ENCODE measurements at regions not wholly inside any gene's neighbourhood (a gene's known extent, or its start where the extent isn't known, plus 50 kb on each side); places are given as distances from the start of the nearest gene placed in this dataset.

DNA sequence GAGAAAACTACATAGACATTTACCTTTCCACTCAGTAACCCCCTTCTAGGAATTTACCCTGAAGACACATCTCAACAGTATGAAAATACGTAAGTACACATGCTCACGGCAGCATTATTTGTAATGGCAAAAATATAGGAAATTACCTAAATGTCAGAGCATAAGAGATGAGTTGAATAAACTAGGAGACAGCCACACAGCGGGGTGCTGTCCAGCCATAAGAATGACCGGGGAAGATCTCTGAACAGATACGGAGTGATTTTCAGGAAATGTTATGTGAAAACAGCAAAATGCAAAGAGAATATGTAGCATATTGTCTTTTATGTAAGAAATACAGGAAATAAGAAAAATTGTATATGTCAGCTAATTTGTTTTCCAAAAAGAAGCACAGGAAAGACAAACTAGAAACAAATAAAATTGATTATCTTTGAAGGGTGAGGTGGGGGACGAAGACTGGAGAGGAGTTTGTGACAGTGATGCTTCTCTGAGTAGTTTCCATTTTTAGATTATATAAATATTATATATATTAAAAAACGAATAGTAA is 195.4 kb downstream of the HAUS1 start:
- no peaks in the 10 kb centered on the region for H3K36me3 ChIP-seq (ENCODE audit: low read depth, low read length)
- no peaks in the 10 kb centered on the region for H3K9me3 ChIP-seq (ENCODE audit: low read length)
- no peak overlapping the region for H3K4me3 ChIP-seq (ENCODE audit: low read length)
- H3K4me1 ChIP-seq (ENCODE audit: insufficient read depth, low read length) = no peaks in the 10 kb centered on the region
- no peak overlapping the region for H3K4me2 ChIP-seq (ENCODE audit: low read length)
- ChIA-PET CTCF (no interaction called here), POLR2A (ENCODE audit: unreplicated experiment) (no interaction called here)
- no peaks in the 10 kb centered on the region for H3F3A ChIP-seq (ENCODE audit: low read length, unreplicated experiment)
- H4K20me1 ChIP-seq (ENCODE audit: low read length) = no peaks in the 10 kb centered on the region
- ATAC-seq = no peak
- H3K79me2 ChIP-seq (ENCODE audit: low read length) = no peaks in the 10 kb centered on the region
- H3K27me3 ChIP-seq (ENCODE audit: low read length) = no peaks in the 10 kb centered on the region
- TF ChIP-seq EZH2 (IDR thresholded peaks at IDR 0.05; ENCODE audit: low read length, unreplicated experiment) = no peak
- no peak for TF ChIP-seq CTCF (conservative IDR thresholded peaks at IDR 0.05; ENCODE audit: low read depth, low read length)
- no peak for TF ChIP-seq EZH2phosphoT487 (IDR thresholded peaks at IDR 0.05; ENCODE audit: borderline replicate concordance, low read length)
- no peak for DNase-seq
- intact Hi-C loops (cut with micrococcal nuclease) = no loop called here
- H3K9me2 ChIP-seq (replicated peaks; ENCODE audit: low read length) = no peaks in the 10 kb centered on the region
- no peak overlapping the region for H3K27ac ChIP-seq (ENCODE audit: low read length)
- no peak overlapping the region for H3K9ac ChIP-seq (ENCODE audit: low read length)
- no TSS peak for BruUV-seq (replicated peaks)
- no peak overlapping the region for H2AFZ ChIP-seq (ENCODE audit: low read length)

DNA sequence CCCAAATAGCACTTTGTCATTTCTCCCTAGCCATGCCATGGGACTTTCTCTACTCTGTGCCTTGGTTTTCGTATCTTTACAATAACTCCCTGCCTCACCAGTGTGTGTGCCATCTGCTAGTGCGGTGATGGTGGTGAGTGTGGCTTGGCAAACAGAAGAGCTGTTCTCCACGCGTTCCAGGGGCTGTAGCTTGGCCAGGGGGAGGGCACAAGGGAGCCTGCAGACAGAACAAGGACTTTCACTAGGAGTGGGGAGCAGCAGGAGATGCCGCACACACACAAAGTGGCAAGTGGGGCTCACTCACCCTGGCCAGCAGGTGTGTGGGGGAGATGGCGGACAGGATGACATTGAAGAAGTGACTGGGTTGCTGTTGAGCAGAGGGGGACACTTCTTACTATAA is 196.9 kb downstream of the HAUS1 start:
- no TSS peak for BruUV-seq (replicated peaks)
- Histone ChIP-seq H3K79me2 (ENCODE audit: low read length) (no peaks in the 10 kb centered on the region), H3K4me1 (ENCODE audit: insufficient read depth, low read length) (no peaks in the 10 kb centered on the region), H4K20me1 (ENCODE audit: low read length) (no peaks in the 10 kb centered on the region), H2AFZ (ENCODE audit: low read length) (no peak overlapping the region), H3F3A (ENCODE audit: low read length, unreplicated experiment) (no peaks in the 10 kb centered on the region), H3K9me3 (ENCODE audit: low read length) (no peaks in the 10 kb centered on the region), H3K4me2 (ENCODE audit: low read length) (no peak overlapping the region), H3K36me3 (ENCODE audit: low read depth, low read length) (no peaks in the 10 kb centered on the region), H3K27ac (ENCODE audit: low read length) (no peak overlapping the region), H3K9ac (ENCODE audit: low read length) (no peak overlapping the region), H3K4me3 (ENCODE audit: low read length) (no peak overlapping the region), H3K27me3 (ENCODE audit: low read length) (no peaks in the 10 kb centered on the region), H3K9me2 (replicated peaks; ENCODE audit: low read length) (no peaks in the 10 kb centered on the region)
- ATAC-seq (no peak), DNase-seq (no peak)
- ChIA-PET POLR2A (ENCODE audit: unreplicated experiment) (no interaction called here), CTCF (no interaction called here)
- intact Hi-C loops (cut with micrococcal nuclease) = no loop called here
- TF ChIP-seq CTCF (conservative IDR thresholded peaks at IDR 0.05; ENCODE audit: low read depth, low read length) (no peak), EZH2 (IDR thresholded peaks at IDR 0.05; ENCODE audit: low read length, unreplicated experiment) (no peak), EZH2phosphoT487 (IDR thresholded peaks at IDR 0.05; ENCODE audit: borderline replicate concordance, low read length) (no peak)

DNA sequence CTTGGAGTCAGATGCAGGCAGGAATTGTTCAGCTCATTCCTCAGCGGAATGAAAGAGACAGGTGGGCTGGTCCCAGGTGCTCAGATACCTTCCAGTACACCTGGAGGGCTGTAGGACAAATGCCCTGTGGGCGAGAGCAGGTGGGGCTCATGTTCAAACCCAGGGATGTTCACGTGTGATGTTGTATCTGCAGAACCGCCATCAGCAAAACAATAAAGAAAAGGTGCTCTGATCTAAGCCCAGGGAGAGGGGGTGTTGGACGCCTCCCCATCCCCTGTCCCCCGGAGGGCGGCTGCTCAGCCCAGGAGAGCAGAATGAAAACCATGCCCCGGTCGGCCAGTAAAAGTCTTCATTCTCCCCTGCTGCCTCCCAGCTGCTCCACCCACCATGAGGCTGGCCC is 197.4 kb downstream of the HAUS1 start:
- Histone ChIP-seq H2AFZ (ENCODE audit: low read length) (no peak overlapping the region), H3K9me3 (ENCODE audit: low read length) (no peaks in the 10 kb centered on the region), H3K79me2 (ENCODE audit: low read length) (no peaks in the 10 kb centered on the region), H3K4me2 (ENCODE audit: low read length) (no peak overlapping the region), H4K20me1 (ENCODE audit: low read length) (no peaks in the 10 kb centered on the region), H3F3A (ENCODE audit: low read length, unreplicated experiment) (no peaks in the 10 kb centered on the region), H3K27me3 (ENCODE audit: low read length) (no peaks in the 10 kb centered on the region), H3K9me2 (replicated peaks; ENCODE audit: low read length) (no peaks in the 10 kb centered on the region), H3K36me3 (ENCODE audit: low read depth, low read length) (no peaks in the 10 kb centered on the region), H3K9ac (ENCODE audit: low read length) (no peak overlapping the region), H3K27ac (ENCODE audit: low read length) (no peak overlapping the region), H3K4me1 (ENCODE audit: insufficient read depth, low read length) (no peaks in the 10 kb centered on the region), H3K4me3 (ENCODE audit: low read length) (no peak overlapping the region)
- no peak for TF ChIP-seq CTCF (conservative IDR thresholded peaks at IDR 0.05; ENCODE audit: low read depth, low read length)
- TF ChIP-seq EZH2phosphoT487 (IDR thresholded peaks at IDR 0.05; ENCODE audit: borderline replicate concordance, low read length) = no peak
- no peak for TF ChIP-seq EZH2 (IDR thresholded peaks at IDR 0.05; ENCODE audit: low read length, unreplicated experiment)
- ChIA-PET POLR2A (ENCODE audit: unreplicated experiment) (no interaction called here), CTCF (no interaction called here)
- intact Hi-C loops (cut with micrococcal nuclease) = no loop called here
- no TSS peak for BruUV-seq (replicated peaks)
- ATAC-seq = no peak
- DNase-seq = no peak
